H9 (cell line): ENCODE measurements at regions not wholly inside any gene's neighbourhood (a gene's known extent, or its start where the extent isn't known, plus 50 kb on each side); places are given as distances from the start of the nearest gene placed in this dataset.

ENCODE experiments used
- DNase-seq: peaks from one replicate; pipeline ENCODE4 v3.0.0-alpha.2; 2017
- H2AFZ ChIP-seq: one replicate; pipeline ENCODE4 v1.6.1; 2013; ENCODE audit warnings: mild to moderate bottlenecking, low read length, control low read depth, moderate library complexity
- H2AK5ac ChIP-seq: 2 replicates; pipeline ENCODE4 v1.6.1; 2013; ENCODE audit warnings: low read length, control low read depth, mixed read lengths; ENCODE audit not compliant: insufficient read length
- H2BK120ac ChIP-seq: one replicate; pipeline ENCODE4 v1.6.1; 2013; ENCODE audit warnings: low read depth, mild to moderate bottlenecking, low read length, control low read depth, inconsistent platforms; ENCODE audit not compliant: poor library complexity, severe bottlenecking
- H2BK12ac ChIP-seq: 2 replicates; pipeline ENCODE4 v1.6.1; 2013; ENCODE audit warnings: low read length, control low read depth, mixed read lengths, low read depth; ENCODE audit not compliant: insufficient read length
- H2BK15ac ChIP-seq: 2 replicates; pipeline ENCODE4 v1.6.1; 2013; ENCODE audit warnings: low read depth, low read length, control low read depth
- H2BK20ac ChIP-seq: one replicate; pipeline ENCODE4 v1.6.1; 2013; ENCODE audit warnings: low read depth, mild to moderate bottlenecking, low read length, control low read depth, inconsistent platforms; ENCODE audit not compliant: poor library complexity, severe bottlenecking
- H2BK5ac ChIP-seq: 2 replicates; pipeline ENCODE4 v1.6.1; 2013; ENCODE audit warnings: low read length, control low read depth, mixed read lengths; ENCODE audit not compliant: insufficient read length
- H3K14ac ChIP-seq: 2 replicates; pipeline ENCODE4 v1.6.1; 2013; ENCODE audit warnings: low read length, control low read depth; ENCODE audit not compliant: insufficient read depth
- H3K18ac ChIP-seq: 2 replicates; pipeline ENCODE4 v1.6.1; 2013; ENCODE audit warnings: low read depth, mild to moderate bottlenecking, mixed read lengths, low read length, control low read depth; ENCODE audit not compliant: insufficient read length
- H3K23ac ChIP-seq: 2 replicates; pipeline ENCODE4 v1.6.1; 2013; ENCODE audit warnings: low read length, control low read depth, mixed read lengths, low read depth; ENCODE audit not compliant: insufficient read length
- H3K23me2 ChIP-seq: 2 replicates; pipeline ENCODE4 v1.6.1; 2013; ENCODE audit warnings: low read depth, mild to moderate bottlenecking, mixed read lengths, low read length, control low read depth; ENCODE audit not compliant: insufficient read length, poor library complexity, severe bottlenecking
- H3K27ac ChIP-seq: 2 replicates; pipeline ENCODE4 v1.5.1; 2013; ENCODE audit warnings: low read length, control low read depth, mixed read lengths, low read depth; ENCODE audit not compliant: insufficient read length
- H3K27me3 ChIP-seq: 2 replicates; pipeline ENCODE4 v1.6.1; 2013; ENCODE audit warnings: low read length, control low read depth, inconsistent platforms; ENCODE audit not compliant: insufficient read depth
- H3K4ac ChIP-seq: 2 replicates; pipeline ENCODE4 v1.6.1; 2013; ENCODE audit warnings: low read depth, mild to moderate bottlenecking, control low read depth, inconsistent platforms, low read length, moderate library complexity
- H3K4me1 ChIP-seq: 2 replicates; pipeline ENCODE4 v1.6.1; 2013; ENCODE audit warnings: low read length, control low read depth, inconsistent platforms; ENCODE audit not compliant: insufficient read depth
- H3K4me2 ChIP-seq: 2 replicates; pipeline ENCODE4 v1.6.1; 2013; ENCODE audit warnings: low read length, control low read depth, mixed read lengths; ENCODE audit not compliant: insufficient read length, insufficient read depth
- H3K56ac ChIP-seq: 2 replicates; pipeline ENCODE4 v1.6.1; 2013; ENCODE audit warnings: low read depth, mild to moderate bottlenecking, mixed read lengths, low read length, control low read depth; ENCODE audit not compliant: insufficient read length
- H3K79me1 ChIP-seq: 2 replicates; pipeline ENCODE4 v1.6.1; 2013; ENCODE audit warnings: low read depth, mild to moderate bottlenecking, moderate library complexity, low read length, control low read depth, inconsistent platforms; ENCODE audit not compliant: insufficient read depth, poor library complexity, severe bottlenecking
- H3K79me2 ChIP-seq: 2 replicates; pipeline ENCODE4 v1.6.1; 2013; ENCODE audit warnings: low read length, control low read depth, inconsistent platforms; ENCODE audit not compliant: insufficient read depth
- H3K9ac ChIP-seq: 2 replicates; pipeline ENCODE4 v1.6.1; 2013; ENCODE audit warnings: low read length, control low read depth, mixed read lengths; ENCODE audit not compliant: insufficient read length; ENCODE audit errors: extremely low read depth
- H3K9me3 ChIP-seq: one replicate; pipeline ENCODE4 v1.6.1; 2013; ENCODE audit warnings: low read depth, low read length, inconsistent platforms; ENCODE audit not compliant: control insufficient read depth
- H3T11ph ChIP-seq: one replicate; pipeline ENCODE4 v1.6.1; 2013; ENCODE audit warnings: mild to moderate bottlenecking, low read length, control low read depth, inconsistent platforms
- H4K20me1 ChIP-seq: one replicate; pipeline ENCODE4 v1.6.1; 2013; ENCODE audit not compliant: control insufficient read depth, insufficient read length, insufficient read depth
- H4K5ac ChIP-seq: 2 replicates; pipeline ENCODE4 v1.6.1; 2013; ENCODE audit warnings: low read depth, mild to moderate bottlenecking, mixed read lengths, low read length, control low read depth; ENCODE audit not compliant: insufficient read length
- H4K8ac ChIP-seq: replicated peaks from 2 replicates; pipeline ENCODE4 v1.6.1; 2013; ENCODE audit warnings: low read length, control low read depth, mixed read lengths, low read depth; ENCODE audit not compliant: insufficient read length
- H4K91ac ChIP-seq: 2 replicates; pipeline ENCODE4 v1.6.1; 2013; ENCODE audit warnings: low read depth, mild to moderate bottlenecking, moderate library complexity, mixed read lengths, low read length, control low read depth; ENCODE audit not compliant: insufficient read length
- H3K27ac Mint-ChIP-seq, 3 experiments: 2 replicates in 2 of 3; 3 replicates in 1 of 3; pipeline ENCODE4 v1.8.0; 2020 to 2021; ENCODE audit warnings: mixed read lengths in 3 of 3, mild to moderate bottlenecking in 1 of 3, moderate library complexity in 1 of 3
- H3K27me3 Mint-ChIP-seq: 2 replicates; pipeline ENCODE4 v1.8.0; 2021; ENCODE audit warnings: low read depth, mild to moderate bottlenecking, moderate library complexity, mixed read lengths
- H3K36me3 Mint-ChIP-seq, 3 experiments: 2 replicates in 2 of 3; 3 replicates in 1 of 3; pipeline ENCODE4 v1.8.0; 2020 to 2021; ENCODE audit warnings: low read depth in 3 of 3, mixed read lengths in 3 of 3; ENCODE audit not compliant: insufficient read depth in 1 of 3
- H3K4me1 Mint-ChIP-seq, 2 experiments: 2 replicates each; pipeline ENCODE4 v1.8.0; 2020; ENCODE audit warnings: mixed read lengths in 2 of 2
- H3K4me3 Mint-ChIP-seq, 2 experiments: 2 replicates in 1 of 2; 3 replicates in 1 of 2; pipeline ENCODE4 v1.8.0; 2020 to 2021; ENCODE audit warnings: mild to moderate bottlenecking in 2 of 2, mixed read lengths in 2 of 2, moderate library complexity in 1 of 2
- H3K9me3 Mint-ChIP-seq, 2 experiments: 2 replicates in 1 of 2; 3 replicates in 1 of 2; pipeline ENCODE4 v1.8.0; 2020; ENCODE audit warnings: mild to moderate bottlenecking in 2 of 2, mixed read lengths in 2 of 2, moderate library complexity in 1 of 2
- WGBS: extraction: QIAGEN DNeasy Blood & Tissue Kit; methylation state at CpG from one replicate; pipeline ENCODE4 v1.1.7; 2013; ENCODE audit warnings: missing lambda C conversion rate, low lambda C conversion rate, mixed read lengths; ENCODE audit not compliant: insufficient read length; ENCODE audit errors: extremely low coverage; 5-methylcytosine and 5-hydroxymethylcytosine counted together
- TF ChIP-seq, protein P1 (sequence below): fragments of 200-600 bp; sonication (generic); conservative IDR thresholded peaks from 3 replicates; pipeline ENCODE4 v1.8.0; 2021; ENCODE audit warnings: antibody characterized with exemption, mild to moderate bottlenecking

GRCh38 chr1:229195246-229195645 is 75.7 kb upstream of the RAB4A start:
- H3K9ac ChIP-seq, result no peak overlapping the region
- H3K23ac ChIP-seq, result no peak overlapping the region
- H3T11ph ChIP-seq, result no peak overlapping the region
- no peak overlapping the region for H2BK12ac ChIP-seq
- peaks cover 31 to 36% of the 10 kb centered on the region in 2 experiments for H3K4me1 Mint-ChIP-seq
- no peak overlapping the region for H3K4ac ChIP-seq
- H3K27ac Mint-ChIP-seq, result no peak overlapping the region
- no peak overlapping the region for H2AK5ac ChIP-seq
- H3K4me3 Mint-ChIP-seq, result no peak overlapping the region
- no peak overlapping the region for H4K91ac ChIP-seq
- H3K79me1 ChIP-seq, result no peaks in the 10 kb centered on the region
- H3K79me2 ChIP-seq, result no peaks in the 10 kb centered on the region
- no CpG with 5 or more reads among the region's 1 CpG for WGBS
- no peak overlapping the region for H2BK20ac ChIP-seq
- no peak overlapping the region for H3K18ac ChIP-seq
- no peaks in the 10 kb centered on the region for H3K9me3 ChIP-seq
- no peak for DNase-seq
- no peak overlapping the region for H3K56ac ChIP-seq
- no peaks in the 10 kb centered on the region for H3K27me3 Mint-ChIP-seq
- H2BK15ac ChIP-seq, result no peak overlapping the region
- H3K36me3 Mint-ChIP-seq, result no peaks in the 10 kb centered on the region; a peak in 1 of 7 replicates
- H3K27me3 ChIP-seq, result no peaks in the 10 kb centered on the region
- no peak overlapping the region for H2BK5ac ChIP-seq
- no peaks in the 10 kb centered on the region for H3K23me2 ChIP-seq
- H4K8ac ChIP-seq, result no peak overlapping the region
- peaks cover 11% of the 10 kb centered on the region for H3K4me1 ChIP-seq
- H4K20me1 ChIP-seq, result no peaks in the 10 kb centered on the region
- no peak overlapping the region for H2AFZ ChIP-seq
- no peak overlapping the region for H2BK120ac ChIP-seq
- H4K5ac ChIP-seq, result no peak overlapping the region
- TF ChIP-seq, protein P1, sequence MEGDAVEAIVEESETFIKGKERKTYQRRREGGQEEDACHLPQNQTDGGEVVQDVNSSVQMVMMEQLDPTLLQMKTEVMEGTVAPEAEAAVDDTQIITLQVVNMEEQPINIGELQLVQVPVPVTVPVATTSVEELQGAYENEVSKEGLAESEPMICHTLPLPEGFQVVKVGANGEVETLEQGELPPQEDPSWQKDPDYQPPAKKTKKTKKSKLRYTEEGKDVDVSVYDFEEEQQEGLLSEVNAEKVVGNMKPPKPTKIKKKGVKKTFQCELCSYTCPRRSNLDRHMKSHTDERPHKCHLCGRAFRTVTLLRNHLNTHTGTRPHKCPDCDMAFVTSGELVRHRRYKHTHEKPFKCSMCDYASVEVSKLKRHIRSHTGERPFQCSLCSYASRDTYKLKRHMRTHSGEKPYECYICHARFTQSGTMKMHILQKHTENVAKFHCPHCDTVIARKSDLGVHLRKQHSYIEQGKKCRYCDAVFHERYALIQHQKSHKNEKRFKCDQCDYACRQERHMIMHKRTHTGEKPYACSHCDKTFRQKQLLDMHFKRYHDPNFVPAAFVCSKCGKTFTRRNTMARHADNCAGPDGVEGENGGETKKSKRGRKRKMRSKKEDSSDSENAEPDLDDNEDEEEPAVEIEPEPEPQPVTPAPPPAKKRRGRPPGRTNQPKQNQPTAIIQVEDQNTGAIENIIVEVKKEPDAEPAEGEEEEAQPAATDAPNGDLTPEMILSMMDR, result no peak
- no peak overlapping the region for H3K14ac ChIP-seq
- no peak overlapping the region for H3K27ac ChIP-seq
- no peak overlapping the region for H3K4me2 ChIP-seq
- H3K9me3 Mint-ChIP-seq, result no peaks in the 10 kb centered on the region
